Transverse colon (tissue), 4 donors: ENCODE measurements at regions not wholly inside any gene's neighbourhood (a gene's known extent, or its start where the extent isn't known, plus 50 kb on each side); places are given as distances from the start of the nearest gene placed in this dataset.

Experiments
- DNase-seq: peaks from one replicate; pipeline ENCODE4 v3.0.0-alpha.2; 2019
- H3K27ac ChIP-seq, 4 donors: fragments of 200-600 bp; sonication (generic); 2 replicates each; pipeline ENCODE4 v1.5.1; 2016 to 2018; ENCODE audit warnings: inconsistent platforms in 4 of 4
- H3K27me3 ChIP-seq: fragments of 200-600 bp; sonication (generic); 2 replicates; pipeline ENCODE4 v1.5.1; 2017; ENCODE audit warnings: inconsistent platforms
- H3K36me3 ChIP-seq, 4 donors: fragments of 200-600 bp; sonication (generic); 2 replicates each; pipeline ENCODE4 v1.5.1; 2017 to 2019; ENCODE audit warnings: inconsistent platforms in 4 of 4
- H3K4me1 ChIP-seq, 4 donors: fragments of 200-600 bp; sonication (generic); 2 replicates each; pipeline ENCODE4 v1.5.1; 2017 to 2020; ENCODE audit warnings: inconsistent platforms in 4 of 4
- H3K4me3 ChIP-seq, 4 donors: fragments of 200-600 bp; sonication (generic); 1 replicate in 1 of 4; 2 replicates in 3 of 4; pipeline versions ENCODE4 v1.5.1 to v1.6.1; 2017 to 2019; ENCODE audit warnings: inconsistent platforms in 4 of 4
- H3K9me3 ChIP-seq, 2 donors: fragments of 200-600 bp; sonication (generic); 2 replicates each; pipeline ENCODE4 v1.5.1; 2017 to 2019; ENCODE audit warnings: inconsistent platforms in 2 of 2
- CTCF ChIP-seq, 5 experiments: fragments of 200-600 bp in 3 of 5; fragments of 450-650 bp in 2 of 5; sonication (generic) in 3 of 5; IDR thresholded peaks; 1 replicate in 2 of 5; 2 replicates in 3 of 5; pipeline ENCODE4 v1.5.1; 2016 to 2017; ENCODE audit warnings: antibody characterized with exemption in 5 of 5, inconsistent platforms in 3 of 5, mild to moderate bottlenecking in 2 of 5, moderate library complexity in 1 of 5
- EP300 ChIP-seq: sonication (generic); formaldehyde crosslinking; IDR thresholded peaks from one replicate; pipeline ENCODE4 v1.6.1; 2017; ENCODE audit warnings: antibody characterized with exemption, low read depth
- POLR2A ChIP-seq: fragments of 450-650 bp; IDR thresholded peaks from one replicate; pipeline ENCODE4 v1.6.1; 2016; ENCODE audit warnings: antibody characterized with exemption, mild to moderate bottlenecking, moderate library complexity
- POLR2AphosphoS5 ChIP-seq, 3 donors: sonication (generic); formaldehyde crosslinking; IDR thresholded peaks; one replicate each; pipeline ENCODE4 v1.6.1; 2016; ENCODE audit warnings: antibody characterized with exemption in 3 of 3
- WGBS, 2 donors: methylation state at CpG; one replicate each; pipeline ENCODE4 v1.1.5; 2018; ENCODE audit warnings: low coverage in 1 of 2; 5-methylcytosine and 5-hydroxymethylcytosine counted together
- in situ Hi-C, 4 donors: fragments of 200-750 bp; cut with MboI; loops; one replicate each; pipeline versions ENCODE4 v1.15.0 to v1.15.1; 2017; ENCODE audit warnings: low sequenced_read_pairs in 3 of 4, low pct_ligation_motif_present in 1 of 4, low pct_unique_long_range_greater_than_20kb in 1 of 4
- intact Hi-C: fragments of 100-400 bp; cut with DNase I; formaldehyde crosslinking; loops from one replicate; pipeline ENCODE4 v1.15.1; 2023; ENCODE audit warnings: low total_unique reads

- WGBS, 2 donors: 73 to 81% methylated on average over 4 to 12 of the region's 12 CpGs
- Histone ChIP-seq H3K9me3 (no peaks in the 10 kb centered on the region), H3K36me3 (no peaks in the 10 kb centered on the region), H3K27ac (no peak overlapping the region), H3K27me3 (no peaks in the 10 kb centered on the region), H3K4me3 (no peak overlapping the region), H3K4me1 (no peaks in the 10 kb centered on the region)
- in situ Hi-C loops (no loop called here), intact Hi-C loops (no loop called here)
- no peak for TF ChIP-seq POLR2A
- no peak for DNase-seq
Measured at GRCh38 chr2:129716781-129717559, 262.5 kb upstream of the RAB6C start.

GRCh38 chr2:129717560-129718130 is 261.8 kb upstream of the RAB6C start:
- no peaks in the 10 kb centered on the region for H3K36me3 ChIP-seq
- intact Hi-C loops (no loop called here), in situ Hi-C loops (no loop called here)
- WGBS, 2 donors: 22 to 38% methylated on average over 1 to 11 of the region's 11 CpGs
- peak; percentile 17 for DNase-seq
- no peak overlapping the region for H3K4me3 ChIP-seq
- no peaks in the 10 kb centered on the region for H3K4me1 ChIP-seq
- no peak overlapping the region for H3K27ac ChIP-seq
- TF ChIP-seq EP300 (no peak), CTCF (IDR thresholded peaks at IDR 0.05) (no peak), POLR2AphosphoS5 (IDR thresholded peaks at IDR 0.05) (no peak), POLR2A (no peak)
- H3K27me3 ChIP-seq: no peaks in the 10 kb centered on the region
- no peaks in the 10 kb centered on the region for H3K9me3 ChIP-seq

GRCh38 chr2:129719335-129719734 is 260.1 kb upstream of the RAB6C start:
- Histone ChIP-seq H3K9me3 (no peaks in the 10 kb centered on the region), H3K27ac (no peak overlapping the region), H3K4me3 (no peak overlapping the region), H3K27me3 (no peaks in the 10 kb centered on the region), H3K36me3 (no peaks in the 10 kb centered on the region), H3K4me1 (no peaks in the 10 kb centered on the region)
- no peak for DNase-seq
- TF ChIP-seq EP300 (no peak), CTCF (IDR thresholded peaks at IDR 0.05) (no peak), POLR2AphosphoS5 (IDR thresholded peaks at IDR 0.05) (no peak), POLR2A (no peak)
- intact Hi-C loops: no loop called here
- 69 to 82% methylated on average over 2 to 3 of the region's 3 CpGs for WGBS, 2 donors
- in situ Hi-C loops: no loop called here

GRCh38 chr2:129720360-129720759 is 259.1 kb upstream of the RAB6C start:
- WGBS, 2 donors: 91% methylated on average over 6 of the region's 6 CpGs; no CpG with 5 or more reads in 1 of the 2 donors
- intact Hi-C loops: no loop called here

More at GRCh38 chr2:129720360-129720759, 259.1 kb upstream of the RAB6C start:
- no peak for DNase-seq
- Histone ChIP-seq H3K4me1 (no peaks in the 10 kb centered on the region), H3K9me3 (no peaks in the 10 kb centered on the region), H3K36me3 (no peaks in the 10 kb centered on the region), H3K27me3 (no peaks in the 10 kb centered on the region), H3K27ac (no peak overlapping the region), H3K4me3 (no peak overlapping the region)
- TF ChIP-seq POLR2A: no peak
- TF ChIP-seq CTCF (IDR thresholded peaks at IDR 0.05): no peak
- TF ChIP-seq EP300: no peak
- TF ChIP-seq POLR2AphosphoS5 (IDR thresholded peaks at IDR 0.05): no peak
- in situ Hi-C loops: no loop called here
